Colonic mucosa (tissue), 4 donors: ENCODE measurements at regions not wholly inside any gene's neighbourhood (a gene's known extent, or its start where the extent isn't known, plus 50 kb on each side); places are given as distances from the start of the nearest gene placed in this dataset.

Experiments used
- DNase-seq: peaks from one replicate; pipeline ENCODE4 v3.0.0-alpha.2; 2020
- H3K27ac ChIP-seq: fragments of 200-600 bp; one replicate; pipeline ENCODE4 v1.8.0; 2021
- H3K27me3 ChIP-seq: fragments of 200-600 bp; one replicate; pipeline ENCODE4 v1.8.0; 2021
- H3K36me3 ChIP-seq: fragments of 200-600 bp; one replicate; pipeline ENCODE4 v1.8.0; 2021
- H3K4me1 ChIP-seq: fragments of 200-600 bp; one replicate; pipeline ENCODE4 v1.8.0; 2021; ENCODE audit warnings: mild to moderate bottlenecking
- H3K4me3 ChIP-seq: fragments of 200-600 bp; one replicate; pipeline ENCODE4 v1.8.0; 2021
- H3K9ac ChIP-seq, 2 donors: one replicate each; pipeline ENCODE4 v1.7.0; 2013; ENCODE audit warnings: control low read depth in 2 of 2, low read depth in 2 of 2, low read length in 2 of 2
- H3K9me3 ChIP-seq: fragments of 200-600 bp; one replicate; pipeline ENCODE4 v1.8.0; 2021
- CTCF ChIP-seq: fragments of 200-600 bp; IDR thresholded peaks from one replicate; pipeline ENCODE4 v1.8.0; 2022; ENCODE audit warnings: antibody characterized with exemption, mild to moderate bottlenecking
- intact Hi-C: fragments of 100-400 bp; cut with DNase I; formaldehyde crosslinking; loops from one replicate; pipeline ENCODE4 v1.14.1; 2022
- donor health status: healthy.
- donor health status: DM: no; HTN: no; CAD: no.
- donor health status: DM: no; HTN: no; CAD: no.

- Histone ChIP-seq H3K4me1 (no peaks in the 10 kb centered on the region), H3K4me3 (no peak overlapping the region), H3K9me3 (no peaks in the 10 kb centered on the region), H3K36me3 (no peaks in the 10 kb centered on the region), H3K27me3 (no peaks in the 10 kb centered on the region), H3K9ac (no peak overlapping the region), H3K27ac (no peak overlapping the region)
- no peak for DNase-seq
- no peak for TF ChIP-seq CTCF
- intact Hi-C loops = no loop called here
These were observed 93.4 kb downstream of the ZNF621 start for GRCh38 chr3:40618158-40618557.

GRCh38 chr3:40620151-40620550 is 95.4 kb downstream of the ZNF621 start:
- Histone ChIP-seq H3K4me3 (no peak overlapping the region), H3K36me3 (no peaks in the 10 kb centered on the region), H3K27ac (no peak overlapping the region), H3K4me1 (no peaks in the 10 kb centered on the region), H3K27me3 (no peaks in the 10 kb centered on the region), H3K9ac (no peak overlapping the region), H3K9me3 (no peaks in the 10 kb centered on the region)
- no peak for DNase-seq
- TF ChIP-seq CTCF = no peak
- intact Hi-C loops = no loop called here

GRCh38 chr3:40621252-40621651 is 96.5 kb downstream of the ZNF621 start:
- no peak for DNase-seq
- no peak overlapping the region for H3K4me3 ChIP-seq
- H3K9ac ChIP-seq = no peak overlapping the region
- H3K27ac ChIP-seq = no peak overlapping the region
- H3K27me3 ChIP-seq = no peaks in the 10 kb centered on the region
- intact Hi-C loops = no loop called here
- H3K36me3 ChIP-seq = no peaks in the 10 kb centered on the region
- no peaks in the 10 kb centered on the region for H3K9me3 ChIP-seq
- no peaks in the 10 kb centered on the region for H3K4me1 ChIP-seq
- no peak for TF ChIP-seq CTCF

- intact Hi-C loops = no loop called here
- Histone ChIP-seq H3K36me3 (no peaks in the 10 kb centered on the region), H3K4me3 (no peak overlapping the region), H3K9ac (no peak overlapping the region), H3K27me3 (no peaks in the 10 kb centered on the region), H3K27ac (no peak overlapping the region), H3K4me1 (no peaks in the 10 kb centered on the region), H3K9me3 (no peaks in the 10 kb centered on the region)
- no peak for TF ChIP-seq CTCF
- peak; percentile 22 for DNase-seq
These were observed 98.8 kb downstream of the ZNF621 start for GRCh38 chr3:40623567-40623966.

GRCh38 chr3:40624189-40624769 is 99.5 kb downstream of the ZNF621 start:
- Histone ChIP-seq H3K9ac (no peak overlapping the region), H3K4me1 (no peaks in the 10 kb centered on the region), H3K9me3 (no peaks in the 10 kb centered on the region), H3K27ac (no peak overlapping the region), H3K27me3 (no peaks in the 10 kb centered on the region), H3K36me3 (no peaks in the 10 kb centered on the region), H3K4me3 (no peak overlapping the region)
- TF ChIP-seq CTCF = no peak
- intact Hi-C loops = no loop called here
- no peak for DNase-seq
